SK-N-SH (cell line): ENCODE measurements at regions not wholly inside any gene's neighbourhood (a gene's known extent, or its start where the extent isn't known, plus 50 kb on each side); places are given as distances from the start of the nearest gene placed in this dataset.

Source experiments
- CTCF ChIA-PET: fragments of 300-600, 350-600 bp; formaldehyde crosslinking; extraction: SDS; loops from one replicate; lab custom pipeline; 2021; lab: Yijun Ruan, JAX
- POLR2A ChIA-PET: fragments of 350-600 bp; sonication (Branson Sonifier 250); formaldehyde crosslinking; extraction: SDS; loops from one replicate; lab custom pipeline; 2020; ENCODE audit warnings: antibody characterized with exemption, inconsistent platforms; lab: Yijun Ruan, JAX
- DNase-seq: peaks from one replicate; pipeline ENCODE4 v3.0.0; 2012
- H2AFZ ChIP-seq: fragments of 200-600 bp; sonication (generic); 2 replicates; pipeline ENCODE4 v1.8.1; 2016; ENCODE audit warnings: antibody characterized with exemption, mild to moderate bottlenecking, low read depth
- H3F3A ChIP-seq: fragments of 200-600 bp; sonication (generic); replicated peaks from 2 replicates; pipeline ENCODE3; 2016; ENCODE audit warnings: antibody characterized with exemption, mild to moderate bottlenecking; ENCODE audit not compliant: insufficient read depth
- H3K27ac ChIP-seq, 2 experiments: fragments of 200-500 bp in 1 of 2; fragments of 200-600 bp in 1 of 2; sonication (Bioruptor generic) in 1 of 2; sonication (generic), shearing (Covaris generic) in 1 of 2; 2 replicates each; pipeline versions ENCODE4 v1.5.1 to v1.6.1; 2014 to 2016; ENCODE audit warnings: low read depth in 2 of 2, inconsistent platforms in 1 of 2, low read length in 1 of 2, mild to moderate bottlenecking in 1 of 2, mixed read lengths in 1 of 2
- H3K27me3 ChIP-seq: fragments of 200-600 bp; sonication (generic), shearing (Covaris generic); 2 replicates; pipeline ENCODE4 v1.6.1; 2016; ENCODE audit warnings: mixed run types; ENCODE audit not compliant: insufficient read depth
- H3K36me3 ChIP-seq, 2 experiments: fragments of 200-500 bp in 1 of 2; fragments of 200-600 bp in 1 of 2; sonication (Bioruptor generic) in 1 of 2; sonication (generic) in 1 of 2; replicated peaks in 1 of 2; 2 replicates each; pipeline versions ENCODE3 to v1.5.1; 2014 to 2016; ENCODE audit warnings: low read length in 1 of 2, mild to moderate bottlenecking in 1 of 2; ENCODE audit not compliant: insufficient read depth in 2 of 2, control insufficient read depth in 1 of 2
- H3K4me1 ChIP-seq, 2 experiments: fragments of 200-500 bp in 1 of 2; fragments of 200-600 bp in 1 of 2; sonication (Bioruptor generic) in 1 of 2; sonication (generic), shearing (Covaris generic) in 1 of 2; 2 replicates each; pipeline versions ENCODE4 v1.5.1 to v1.6.1; 2014 to 2016; ENCODE audit warnings: low read depth in 1 of 2, low read length in 1 of 2, mixed run types in 1 of 2; ENCODE audit not compliant: insufficient read depth in 2 of 2, control insufficient read depth in 1 of 2
- H3K4me2 ChIP-seq: fragments of 200-600 bp; sonication (generic), shearing (Covaris generic); 2 replicates; pipeline ENCODE4 v1.6.1; 2017; ENCODE audit warnings: mixed run types
- H3K4me3 ChIP-seq, 2 experiments: fragments of 200-500 bp in 1 of 2; fragments of 200-600 bp in 1 of 2; sonication (Bioruptor generic) in 1 of 2; sonication (generic), shearing (Covaris generic) in 1 of 2; 2 replicates each; pipeline versions ENCODE4 v1.5.1 to v1.8.1; 2014 to 2016; ENCODE audit warnings: low read depth in 2 of 2, inconsistent platforms in 1 of 2, low read length in 1 of 2, mild to moderate bottlenecking in 1 of 2, mixed read lengths in 1 of 2, moderate library complexity in 1 of 2
- H3K79me2 ChIP-seq: fragments of 200-600 bp; sonication (generic); 2 replicates; pipeline ENCODE4 v1.8.1; 2017; ENCODE audit warnings: mild to moderate bottlenecking; ENCODE audit not compliant: insufficient read depth
- H3K9ac ChIP-seq: fragments of 200-600 bp; sonication (generic); 2 replicates; pipeline ENCODE4 v1.6.1; 2017; ENCODE audit warnings: mixed run types
- H3K9me2 ChIP-seq: fragments of 200-600 bp; sonication (generic); 2 replicates; pipeline ENCODE4 v1.6.1; 2017; ENCODE audit warnings: mixed run types
- H3K9me3 ChIP-seq: fragments of 200-600 bp; sonication (generic); 2 replicates; pipeline ENCODE4 v1.6.1; 2017; ENCODE audit warnings: mixed run types, mild to moderate bottlenecking, moderate library complexity
- H4K20me1 ChIP-seq: fragments of 200-600 bp; sonication (generic); 2 replicates; pipeline ENCODE4 v1.6.1; 2017; ENCODE audit warnings: mild to moderate bottlenecking, mixed run types; ENCODE audit not compliant: insufficient read depth
- ELF1 ChIP-seq: IDR thresholded peaks from 2 replicates; pipeline ENCODE4 v1.4.0; 2012
- EP300 ChIP-seq, 2 experiments: IDR thresholded peaks; 2 replicates each; pipeline versions ENCODE4 v1.4.0 to v1.6.1; 2012; ENCODE audit warnings: borderline replicate concordance in 1 of 2, low read depth in 1 of 2, low read length in 1 of 2
- GATA2 ChIP-seq: sonication (generic); formaldehyde crosslinking; IDR thresholded peaks from 2 replicates; pipeline ENCODE4 v1.5.0; 2020; ENCODE audit warnings: mild to moderate bottlenecking, missing genetic modification reagents
- JUND ChIP-seq: IDR thresholded peaks from 2 replicates; pipeline ENCODE4 v1.4.0; 2012
- NFIC ChIP-seq: IDR thresholded peaks from 2 replicates; pipeline ENCODE4 v1.4.0; 2012; ENCODE audit warnings: borderline replicate concordance
- NRF1 ChIP-seq: IDR thresholded peaks from 2 replicates; pipeline ENCODE4 v1.6.1; 2012; ENCODE audit warnings: low read depth, mild to moderate bottlenecking, low read length
- POLR2AphosphoS5 ChIP-seq: IDR thresholded peaks from 2 replicates; pipeline ENCODE4 v1.6.1; 2012; ENCODE audit warnings: low read depth, low read length
- RAD21 ChIP-seq: IDR thresholded peaks from 2 replicates; pipeline ENCODE4 v1.6.1; 2012; ENCODE audit warnings: mild to moderate bottlenecking, low read length
- RCOR1 ChIP-seq: fragments of 150-350 bp; IDR thresholded peaks from 2 replicates; pipeline ENCODE4 v1.6.1; 2017; ENCODE audit warnings: antibody characterized with exemption, low read length
- RFX5 ChIP-seq: IDR thresholded peaks from 2 replicates; pipeline ENCODE4 v1.6.1; 2012; ENCODE audit warnings: mild to moderate bottlenecking, improper control_type of control experiment, low read length
- SIN3A ChIP-seq: IDR thresholded peaks from 2 replicates; pipeline ENCODE4 v1.6.1; 2012; ENCODE audit warnings: low read depth, mild to moderate bottlenecking, low read length, moderate library complexity, borderline replicate concordance
- SMC3 ChIP-seq: IDR thresholded peaks from 2 replicates; pipeline ENCODE4 v1.6.1; 2012; ENCODE audit warnings: low read depth, low read length, improper control_type of control experiment
- TCF12 ChIP-seq: IDR thresholded peaks from 2 replicates; pipeline ENCODE4 v1.4.0; 2012
- WGBS: methylation state at CpG from one replicate; pipeline ENCODE4 v1.1.6; 2017; ENCODE audit warnings: low lambda C conversion rate; 5-methylcytosine and 5-hydroxymethylcytosine counted together
- TF ChIP-seq, protein P1 (sequence below): IDR thresholded peaks from 2 replicates; pipeline ENCODE4 v1.4.0; 2012; ENCODE audit warnings: low read depth, borderline replicate concordance

- no peak overlapping the region for H3K4me2 ChIP-seq
- no peaks in the 10 kb centered on the region for H3F3A ChIP-seq
- POLR2A ChIA-PET, result no interaction called here
- CTCF ChIA-PET, result interaction anchor here (0.8 kb wide), 1 partner anchor 13 kb away, joined by 3 read pairs; no protein-coding TSS in a partner anchor
- no peaks in the 10 kb centered on the region for H3K9me2 ChIP-seq
- H3K27me3 ChIP-seq, result no peaks in the 10 kb centered on the region
- no peaks in the 10 kb centered on the region for H3K36me3 ChIP-seq
- TF ChIP-seq RAD21 (peak; percentile 29), NFIC (0 out of 2 replicates have a peak, but pooled peaks have one; percentile 35), RCOR1 (no peak), ELF1 (no peak), EP300 (IDR thresholded peaks at IDR 0.05; ENCODE audit: borderline replicate concordance in 1 of 2, low read depth in 1 of 2, low read length in 1 of 2) (0 out of 4 replicates have a peak, but pooled peaks of 1 of the 2 experiments have one; percentile 11), TCF12 (no peak)
- peaks cover 0 to 16% of the 10 kb centered on the region in 2 experiments; a peak in 2 of 4 replicates for H3K4me1 ChIP-seq
- DNase-seq, result peak; percentile 2
- H3K79me2 ChIP-seq, result no peaks in the 10 kb centered on the region
- H3K9me3 ChIP-seq, result no peaks in the 10 kb centered on the region
- H3K27ac ChIP-seq, result peak overlapping the region in 1 of 2 experiments; percentile 65; a peak in 2 of 4 replicates
- H2AFZ ChIP-seq, result no peak overlapping the region
- no peaks in the 10 kb centered on the region for H4K20me1 ChIP-seq
- no peak overlapping the region for H3K9ac ChIP-seq
- whole genome bisulfite sequencing, result 69% methylated on average over 6 of the region's 6 CpGs
- no peak overlapping the region for H3K4me3 ChIP-seq
Observed at GRCh38 chr1:55860798-55861519, 645.8 kb upstream of the USP24 start.

GRCh38 chr1:55860326-55860725 lies 645.2 kb upstream of the USP24 start:
- no peaks in the 10 kb centered on the region for H3K9me3 ChIP-seq
- H3K27ac ChIP-seq, result peak overlapping the region in 1 of 2 experiments; percentile 65; a peak in 2 of 4 replicates
- ChIA-PET CTCF (interaction anchor here (0.6 kb wide), 1 partner anchor 24 kb away, joined by 3 read pairs; no protein-coding TSS in a partner anchor), POLR2A (no interaction called here)
- H3F3A ChIP-seq, result no peaks in the 10 kb centered on the region
- no peaks in the 10 kb centered on the region for H3K9me2 ChIP-seq
- no peak overlapping the region for H2AFZ ChIP-seq
- peaks cover 0 to 16% of the 10 kb centered on the region in 2 experiments; a peak in 2 of 4 replicates for H3K4me1 ChIP-seq
- H3K27me3 ChIP-seq, result no peaks in the 10 kb centered on the region
- H3K4me2 ChIP-seq, result no peak overlapping the region
- H3K36me3 ChIP-seq, result no peaks in the 10 kb centered on the region
- DNase-seq, result no peak
- no peak overlapping the region for H3K4me3 ChIP-seq
- H3K79me2 ChIP-seq, result no peaks in the 10 kb centered on the region
- no peaks in the 10 kb centered on the region for H4K20me1 ChIP-seq
- WGBS, result 62% methylated on average over 1 of the region's 1 CpG
- TF ChIP-seq RAD21 (no peak), ELF1 (no peak), GATA2 (CRISPR knock-in tag) (no peak), POLR2AphosphoS5 (no peak), SIN3A (no peak), NFIC (no peak), EP300 (IDR thresholded peaks at IDR 0.05; ENCODE audit: borderline replicate concordance in 1 of 2, low read depth in 1 of 2, low read length in 1 of 2) (no peak), JUND (no peak), SMC3 (no peak), RFX5 (no peak), NRF1 (no peak)
- TF ChIP-seq, protein P1, sequence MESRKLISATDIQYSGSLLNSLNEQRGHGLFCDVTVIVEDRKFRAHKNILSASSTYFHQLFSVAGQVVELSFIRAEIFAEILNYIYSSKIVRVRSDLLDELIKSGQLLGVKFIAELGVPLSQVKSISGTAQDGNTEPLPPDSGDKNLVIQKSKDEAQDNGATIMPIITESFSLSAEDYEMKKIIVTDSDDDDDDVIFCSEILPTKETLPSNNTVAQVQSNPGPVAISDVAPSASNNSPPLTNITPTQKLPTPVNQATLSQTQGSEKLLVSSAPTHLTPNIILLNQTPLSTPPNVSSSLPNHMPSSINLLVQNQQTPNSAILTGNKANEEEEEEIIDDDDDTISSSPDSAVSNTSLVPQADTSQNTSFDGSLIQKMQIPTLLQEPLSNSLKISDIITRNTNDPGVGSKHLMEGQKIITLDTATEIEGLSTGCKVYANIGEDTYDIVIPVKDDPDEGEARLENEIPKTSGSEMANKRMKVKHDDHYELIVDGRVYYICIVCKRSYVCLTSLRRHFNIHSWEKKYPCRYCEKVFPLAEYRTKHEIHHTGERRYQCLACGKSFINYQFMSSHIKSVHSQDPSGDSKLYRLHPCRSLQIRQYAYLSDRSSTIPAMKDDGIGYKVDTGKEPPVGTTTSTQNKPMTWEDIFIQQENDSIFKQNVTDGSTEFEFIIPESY, result no peak
- H3K9ac ChIP-seq, result no peak overlapping the region
